Activated CD8-positive, alpha-beta memory T cell treated with anti-CD3 and anti-CD28 coated beads for 36 hours (primary cell): ENCODE measurements at regions not wholly inside any gene's neighbourhood (a gene's known extent, or its start where the extent isn't known, plus 50 kb on each side); places are given as distances from the start of the nearest gene placed in this dataset.

Experiments used
- CTCF ChIA-PET: fragments of 350-600 bp; sonication (Branson Sonifier 250); formaldehyde crosslinking; loops from one replicate; lab custom pipeline; 2021; ENCODE audit warnings: antibody characterized with exemption; lab: Charles Lee
- POLR2A ChIA-PET: fragments of 350-600 bp; sonication (Branson Sonifier 250); formaldehyde crosslinking; loops from one replicate; lab custom pipeline; 2021; ENCODE audit warnings: antibody characterized with exemption; lab: Charles Lee

GRCh38 chr6:91383207-91383606 is 796.3 kb upstream of the MAP3K7 start:
- CTCF ChIA-PET, result no interaction called here

GRCh38 chr6:91376686-91377085 is 789.8 kb upstream of the MAP3K7 start:
- POLR2A ChIA-PET, result no interaction called here

More at GRCh38 chr6:91383207-91383606, 796.3 kb upstream of the MAP3K7 start:
- POLR2A ChIA-PET, result no interaction called here

GRCh38 chr6:91366781-91367180 is 779.9 kb upstream of the MAP3K7 start:
- ChIA-PET CTCF (no interaction called here), POLR2A (no interaction called here)

More at GRCh38 chr6:91376686-91377085, 789.8 kb upstream of the MAP3K7 start:
- CTCF ChIA-PET, result no interaction called here

GRCh38 chr6:91358986-91359385 is 772.1 kb upstream of the MAP3K7 start:
- CTCF ChIA-PET, result no interaction called here

GRCh38 chr6:91352878-91353277 is 766.0 kb upstream of the MAP3K7 start:
- ChIA-PET POLR2A (no interaction called here), CTCF (no interaction called here)

More at GRCh38 chr6:91358986-91359385, 772.1 kb upstream of the MAP3K7 start:
- POLR2A ChIA-PET, result no interaction called here

GRCh38 chr6:91352321-91352720 is 765.4 kb upstream of the MAP3K7 start:
- POLR2A ChIA-PET, result no interaction called here
- CTCF ChIA-PET, result no interaction called here

- CTCF ChIA-PET, result interaction anchor here (0.6 kb wide), 1 partner anchor 124 kb away, joined by 3 read pairs; no protein-coding TSS in a partner anchor
Measured at GRCh38 chr6:91350146-91350908, 763.5 kb upstream of the MAP3K7 start.

GRCh38 chr6:91341473-91341872 is 754.6 kb upstream of the MAP3K7 start:
- CTCF ChIA-PET, result no interaction called here
- POLR2A ChIA-PET, result no interaction called here

More at GRCh38 chr6:91350146-91350908, 763.5 kb upstream of the MAP3K7 start:
- POLR2A ChIA-PET, result no interaction called here

GRCh38 chr6:91340896-91341395 is 754.1 kb upstream of the MAP3K7 start:
- CTCF ChIA-PET, result no interaction called here
- POLR2A ChIA-PET, result no interaction called here

GRCh38 chr6:91337967-91338366 is 751.1 kb upstream of the MAP3K7 start:
- ChIA-PET CTCF (no interaction called here), POLR2A (no interaction called here)

- ChIA-PET CTCF (no interaction called here), POLR2A (no interaction called here)
Measured at GRCh38 chr6:91330896-91331295, 744.0 kb upstream of the MAP3K7 start.

- ChIA-PET CTCF (no interaction called here), POLR2A (no interaction called here)
Measured at GRCh38 chr6:91328241-91328640, 741.4 kb upstream of the MAP3K7 start.

- ChIA-PET CTCF (no interaction called here), POLR2A (no interaction called here)
Measured at GRCh38 chr6:91324711-91325110, 737.8 kb upstream of the MAP3K7 start.

- ChIA-PET CTCF (no interaction called here), POLR2A (no interaction called here)
Measured at GRCh38 chr6:91317984-91318383, 731.1 kb upstream of the MAP3K7 start.

GRCh38 chr6:91317247-91317835 is 730.5 kb upstream of the MAP3K7 start:
- ChIA-PET POLR2A (no interaction called here), CTCF (no interaction called here)

GRCh38 chr6:91310178-91310577 is 723.3 kb upstream of the MAP3K7 start:
- POLR2A ChIA-PET, result no interaction called here
- CTCF ChIA-PET, result no interaction called here

- POLR2A ChIA-PET, result no interaction called here
- CTCF ChIA-PET, result no interaction called here
Measured at GRCh38 chr6:91305755-91306154, 718.9 kb upstream of the MAP3K7 start.

GRCh38 chr6:91304521-91304920 is 717.6 kb upstream of the MAP3K7 start:
- ChIA-PET POLR2A (no interaction called here), CTCF (no interaction called here)

- CTCF ChIA-PET, result no interaction called here
- POLR2A ChIA-PET, result no interaction called here
Measured at GRCh38 chr6:91303326-91303725, 716.5 kb upstream of the MAP3K7 start.

- CTCF ChIA-PET, result no interaction called here
- POLR2A ChIA-PET, result no interaction called here
Measured at GRCh38 chr6:91299544-91300491, 712.9 kb upstream of the MAP3K7 start.
